B cell (primary cell): ENCODE measurements at regions not wholly inside any gene's neighbourhood (a gene's known extent, or its start where the extent isn't known, plus 50 kb on each side); places are given as distances from the start of the nearest gene placed in this dataset.

ENCODE experiments used
- ATAC-seq: fragments of 200-7000 bp; cut with Tn5 transposase; one replicate; pipeline ENCODE4 v1.10.0; 2021; ENCODE audit warnings: low read depth, mild to moderate bottlenecking, moderate number of reproducible peaks, moderate library complexity
- CTCF ChIA-PET: fragments of 350-600 bp; sonication (Branson Sonifier 250); formaldehyde crosslinking; loops from one replicate; lab custom pipeline; 2021; ENCODE audit warnings: antibody characterized with exemption, inconsistent platforms; lab: Charles Lee
- POLR2A ChIA-PET: fragments of 350-600 bp; sonication (Branson Sonifier 250); formaldehyde crosslinking; loops from one replicate; lab custom pipeline; 2021; ENCODE audit warnings: antibody characterized with exemption; lab: Charles Lee
- DNase-seq: peaks from one replicate; pipeline ENCODE4 v3.0.0; 2013
- H2AFZ ChIP-seq: 2 replicates; pipeline ENCODE4 v1.6.1; 2012; ENCODE audit warnings: mild to moderate bottlenecking, low read depth, low read length; ENCODE audit not compliant: insufficient read depth, poor library complexity, severe bottlenecking
- H3K27ac ChIP-seq, 2 donors: 1 replicate in 1 of 2; 2 replicates in 1 of 2; pipeline ENCODE4 v1.5.1; 2012 to 2013; ENCODE audit warnings: low read length in 2 of 2, mild to moderate bottlenecking in 2 of 2, moderate library complexity in 1 of 2
- H3K27me3 ChIP-seq, 4 experiments: fragments of 200-600 bp in 1 of 4; sonication (generic) in 1 of 4; replicated peaks in 1 of 4; 1 replicate in 2 of 4; 2 replicates in 2 of 4; pipeline versions ENCODE4 v1.6.1 to v1.7.0; 2013 to 2016; ENCODE audit warnings: low read length in 3 of 4, mild to moderate bottlenecking in 2 of 4, mixed read lengths in 1 of 4, moderate library complexity in 1 of 4; ENCODE audit not compliant: insufficient read depth in 4 of 4, control insufficient read depth in 3 of 4; ENCODE audit errors: control extremely low read depth in 1 of 4
- H3K36me3 ChIP-seq, 2 experiments: replicated peaks in 1 of 2; 1 replicate in 1 of 2; 2 replicates in 1 of 2; pipeline versions ENCODE4 v1.6.1 to v1.7.1; 2013; ENCODE audit warnings: low read length in 1 of 2; ENCODE audit not compliant: insufficient read depth in 2 of 2, control insufficient read depth in 1 of 2; ENCODE audit errors: control extremely low read depth in 1 of 2, extremely low read depth in 1 of 2
- H3K4me1 ChIP-seq, 2 donors: fragments of 200-600 bp in 1 of 2; sonication (generic) in 1 of 2; 1 replicate in 1 of 2; 2 replicates in 1 of 2; pipeline versions ENCODE4 v1.5.1 to v1.6.1; 2013 to 2017; ENCODE audit warnings: low read length in 2 of 2; ENCODE audit not compliant: control insufficient read depth in 2 of 2, insufficient read depth in 2 of 2
- H3K4me2 ChIP-seq: replicated peaks from 2 replicates; pipeline ENCODE3; 2012; ENCODE audit warnings: mild to moderate bottlenecking, low read depth, low read length; ENCODE audit not compliant: poor library complexity, severe bottlenecking
- H3K4me3 ChIP-seq, 5 experiments: fragments of 200-600 bp in 1 of 5; sonication (generic) in 1 of 5; 1 replicate in 3 of 5; 2 replicates in 2 of 5; pipeline versions ENCODE4 v1.5.1 to v1.7.0; 2011 to 2016; ENCODE audit warnings: low read length in 4 of 5, mild to moderate bottlenecking in 4 of 5, low read depth in 2 of 5, control low read depth in 1 of 5, moderate library complexity in 1 of 5; ENCODE audit not compliant: insufficient read depth in 1 of 5; ENCODE audit errors: control extremely low read depth in 1 of 5, extremely low read depth in 1 of 5
- H3K79me2 ChIP-seq: fragments of 200-600 bp; sonication (generic); one replicate; pipeline ENCODE4 v1.6.0; 2016; ENCODE audit warnings: low read length; ENCODE audit not compliant: control insufficient read depth, insufficient read depth
- H3K9ac ChIP-seq: fragments of 200-600 bp; sonication (generic); 2 replicates; pipeline ENCODE4 v1.6.1; 2017; ENCODE audit warnings: mild to moderate bottlenecking, low read length, moderate library complexity
- H3K9me3 ChIP-seq, 3 donors: one replicate each; pipeline versions ENCODE4 v1.6.1 to v1.7.1; 2013; ENCODE audit warnings: low read length in 2 of 3; ENCODE audit not compliant: control insufficient read depth in 2 of 3, insufficient read depth in 1 of 3; ENCODE audit errors: control extremely low read depth in 1 of 3
- H4K20me1 ChIP-seq: 2 replicates; pipeline ENCODE4 v1.6.0; 2012; ENCODE audit warnings: mild to moderate bottlenecking, low read length; ENCODE audit not compliant: insufficient read depth, control insufficient read depth, poor library complexity, severe bottlenecking
- H3K27ac Mint-ChIP-seq: one replicate; pipeline ENCODE4 v1.8.0; 2021; ENCODE audit warnings: mixed read lengths
- H3K27me3 Mint-ChIP-seq: one replicate; pipeline ENCODE4 v1.8.0; 2021; ENCODE audit warnings: mixed read lengths
- H3K4me1 Mint-ChIP-seq: one replicate; pipeline ENCODE4 v1.8.0; 2021; ENCODE audit warnings: mixed read lengths
- H3K4me3 Mint-ChIP-seq: one replicate; pipeline ENCODE4 v1.8.0; 2021; ENCODE audit warnings: mixed read lengths
- H3K9me3 Mint-ChIP-seq: one replicate; pipeline ENCODE4 v1.8.0; 2022; ENCODE audit warnings: mixed read lengths; ENCODE audit not compliant: insufficient read depth
- CTCF ChIP-seq: fragments of 200-600 bp; IDR thresholded peaks from one replicate; pipeline ENCODE4 v1.8.0; 2022; ENCODE audit warnings: antibody characterized with exemption, mild to moderate bottlenecking
- EZH2 ChIP-seq: IDR thresholded peaks from 2 replicates; pipeline ENCODE4 v1.6.1; 2012; ENCODE audit warnings: borderline replicate concordance, low read depth, mild to moderate bottlenecking, moderate library complexity, low read length; ENCODE audit not compliant: insufficient read depth, poor library complexity, severe bottlenecking
- WGBS: methylation state at CpG from one replicate; pipeline ENCODE4 v1.1.5; 2013; ENCODE audit warnings: missing lambda C conversion rate; ENCODE audit not compliant: insufficient coverage; 5-methylcytosine and 5-hydroxymethylcytosine counted together
- intact Hi-C: fragments of 100-400 bp; cut with micrococcal nuclease; formaldehyde crosslinking; loops from one replicate; pipeline ENCODE4 v1.10.0; 2022

DNA sequence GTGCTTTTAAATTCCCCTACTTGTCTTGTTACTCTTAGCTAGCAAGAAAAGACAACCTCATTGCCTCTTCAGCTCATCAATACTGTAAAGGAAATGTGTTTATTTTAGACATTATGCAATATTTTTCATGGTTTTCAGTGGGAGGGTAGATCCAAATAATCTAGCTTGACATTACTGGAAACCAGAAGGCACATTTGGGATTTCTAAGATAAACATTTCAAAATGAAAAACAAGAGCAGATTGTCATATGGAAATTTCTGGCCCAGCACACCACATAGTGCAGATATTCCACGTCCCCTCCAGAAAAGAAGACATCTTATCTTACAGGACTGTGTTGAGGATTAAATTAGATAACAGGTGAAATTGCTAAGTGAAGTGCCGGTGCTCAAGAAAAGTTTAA is 296.9 kb downstream of the MSX2 start:
- H3K9me3 Mint-ChIP-seq: peaks cover 5% of the 10 kb centered on the region
- no peak overlapping the region for H3K27ac Mint-ChIP-seq
- Histone ChIP-seq H3K9me3 (peaks cover 0 to 9% (median 0%) of the 10 kb centered on the region in 3 donors), H3K79me2 (no peaks in the 10 kb centered on the region), H3K4me1 (no peaks in the 10 kb centered on the region), H3K27me3 (no peaks in the 10 kb centered on the region), H3K27ac (no peak overlapping the region), H3K4me2 (no peak overlapping the region), H3K4me3 (no peak overlapping the region), H2AFZ (no peak overlapping the region), H3K36me3 (no peaks in the 10 kb centered on the region), H4K20me1 (no peaks in the 10 kb centered on the region), H3K9ac (no peak overlapping the region)
- CTCF ChIA-PET: no interaction called here
- no peak for DNase-seq
- POLR2A ChIA-PET: no interaction called here
- WGBS: 100% methylated on average over 1 of the region's 2 CpGs
- intact Hi-C loops: no loop called here
- H3K27me3 Mint-ChIP-seq: peaks cover 11% of the 10 kb centered on the region
- no peak for TF ChIP-seq CTCF
- no peak for TF ChIP-seq EZH2
- no peaks in the 10 kb centered on the region for H3K4me1 Mint-ChIP-seq
- H3K4me3 Mint-ChIP-seq: no peak overlapping the region
- no peak for ATAC-seq

GRCh38 chr5:175015028-175015685 is 290.8 kb downstream of the MSX2 start:
- H3K27ac Mint-ChIP-seq: no peak overlapping the region
- Histone ChIP-seq H3K9ac (no peak overlapping the region), H3K36me3 (no peaks in the 10 kb centered on the region), H3K9me3 (peaks cover 0 to 7% (median 0%) of the 10 kb centered on the region in 3 donors), H3K27me3 (no peaks in the 10 kb centered on the region), H4K20me1 (no peaks in the 10 kb centered on the region), H2AFZ (no peak overlapping the region), H3K4me1 (no peaks in the 10 kb centered on the region), H3K27ac (no peak overlapping the region), H3K79me2 (no peaks in the 10 kb centered on the region), H3K4me3 (no peak overlapping the region), H3K4me2 (no peak overlapping the region)
- H3K27me3 Mint-ChIP-seq: peaks cover 7% of the 10 kb centered on the region
- 80% methylated on average over 4 of the region's 5 CpGs for WGBS
- intact Hi-C loops: no loop called here
- ChIA-PET POLR2A (no interaction called here), CTCF (no interaction called here)
- ATAC-seq (no peak), DNase-seq (no peak)
- TF ChIP-seq EZH2 (no peak), CTCF (no peak)
- no peaks in the 10 kb centered on the region for H3K9me3 Mint-ChIP-seq
- no peak overlapping the region for H3K4me3 Mint-ChIP-seq
- H3K4me1 Mint-ChIP-seq: no peaks in the 10 kb centered on the region
